GM06990 (cell line): ENCODE measurements at regions not wholly inside any gene's neighbourhood (a gene's known extent, or its start where the extent isn't known, plus 50 kb on each side); places are given as distances from the start of the nearest gene placed in this dataset.

Source experiments
- DNase-seq: peaks from one replicate; pipeline ENCODE4 v3.0.0-alpha.2; 2011; ENCODE audit not compliant: insufficient read length; ENCODE audit errors: extremely low read depth
- H3K27me3 ChIP-seq: replicated peaks from 2 replicates; pipeline ENCODE4 v1.6.0; 2011; ENCODE audit warnings: low read length; ENCODE audit not compliant: control insufficient read depth, insufficient read depth
- H3K36me3 ChIP-seq: 2 replicates; pipeline ENCODE4 v1.5.1; 2011; ENCODE audit warnings: low read length; ENCODE audit not compliant: control insufficient read depth, insufficient read depth
- H3K4me3 ChIP-seq: replicated peaks from 2 replicates; pipeline ENCODE4 v1.5.1; 2011; ENCODE audit warnings: low read depth, mild to moderate bottlenecking, control low read depth, low read length
- TF ChIP-seq, protein P1 (sequence below): IDR thresholded peaks from 2 replicates; pipeline ENCODE4 v1.5.1; 2011; ENCODE audit warnings: low read length, control low read depth, mild to moderate bottlenecking, inconsistent platforms; ENCODE audit not compliant: insufficient read depth, poor library complexity, severe bottlenecking

DNA sequence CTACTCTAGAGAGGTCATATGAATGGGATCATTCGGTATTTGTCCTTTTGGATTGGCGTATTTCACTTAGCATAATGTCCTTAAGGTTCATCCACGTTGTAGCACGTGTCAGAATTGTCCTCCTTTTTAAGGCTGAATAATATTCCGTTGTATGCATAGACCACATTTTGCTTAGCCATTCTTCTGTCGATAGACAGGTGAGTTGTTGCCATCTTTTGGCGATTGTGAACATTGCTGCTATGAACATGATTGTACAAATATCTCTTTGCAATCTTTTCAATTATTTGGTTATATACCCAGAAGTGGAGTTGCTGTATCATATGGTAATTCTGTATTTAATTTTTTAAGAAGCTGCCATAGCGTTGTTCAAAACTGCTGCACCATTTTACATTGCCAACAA lies 52.4 kb upstream of the GOLGA8J start:
- TF ChIP-seq, protein P1, sequence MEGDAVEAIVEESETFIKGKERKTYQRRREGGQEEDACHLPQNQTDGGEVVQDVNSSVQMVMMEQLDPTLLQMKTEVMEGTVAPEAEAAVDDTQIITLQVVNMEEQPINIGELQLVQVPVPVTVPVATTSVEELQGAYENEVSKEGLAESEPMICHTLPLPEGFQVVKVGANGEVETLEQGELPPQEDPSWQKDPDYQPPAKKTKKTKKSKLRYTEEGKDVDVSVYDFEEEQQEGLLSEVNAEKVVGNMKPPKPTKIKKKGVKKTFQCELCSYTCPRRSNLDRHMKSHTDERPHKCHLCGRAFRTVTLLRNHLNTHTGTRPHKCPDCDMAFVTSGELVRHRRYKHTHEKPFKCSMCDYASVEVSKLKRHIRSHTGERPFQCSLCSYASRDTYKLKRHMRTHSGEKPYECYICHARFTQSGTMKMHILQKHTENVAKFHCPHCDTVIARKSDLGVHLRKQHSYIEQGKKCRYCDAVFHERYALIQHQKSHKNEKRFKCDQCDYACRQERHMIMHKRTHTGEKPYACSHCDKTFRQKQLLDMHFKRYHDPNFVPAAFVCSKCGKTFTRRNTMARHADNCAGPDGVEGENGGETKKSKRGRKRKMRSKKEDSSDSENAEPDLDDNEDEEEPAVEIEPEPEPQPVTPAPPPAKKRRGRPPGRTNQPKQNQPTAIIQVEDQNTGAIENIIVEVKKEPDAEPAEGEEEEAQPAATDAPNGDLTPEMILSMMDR, result no peak
- Histone ChIP-seq H3K4me3 (no peak overlapping the region), H3K27me3 (no peaks in the 10 kb centered on the region; the same call in 1 of the 2 replicates), H3K36me3 (no peaks in the 10 kb centered on the region)
- DNase-seq, result no peak

DNA sequence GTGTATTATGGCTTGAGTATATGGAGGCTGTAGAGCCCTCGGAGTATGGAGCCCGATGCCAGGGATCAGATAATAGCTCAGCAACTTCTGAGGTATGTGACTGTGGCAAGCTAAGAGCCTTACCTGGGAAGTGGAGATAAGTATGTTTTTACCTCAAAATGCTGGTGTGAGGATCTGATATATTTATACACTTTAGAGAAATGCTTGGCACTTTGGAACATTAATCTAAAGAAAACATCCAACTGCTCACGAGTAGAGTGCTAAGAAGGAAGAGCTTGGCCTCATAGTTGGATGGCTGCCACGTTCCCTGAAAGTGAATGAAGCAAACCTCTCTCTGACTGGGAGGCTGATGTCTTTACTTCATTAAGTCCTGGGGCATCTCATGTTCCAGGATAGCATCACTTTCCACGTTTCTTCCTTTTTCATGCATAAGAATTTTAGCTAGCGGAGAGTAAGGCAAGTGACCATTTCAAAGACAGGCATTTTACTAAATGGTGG lies 58.9 kb upstream of the GOLGA8J start:
- no peak overlapping the region for H3K4me3 ChIP-seq
- H3K36me3 ChIP-seq, result no peaks in the 10 kb centered on the region
- H3K27me3 ChIP-seq, result no peaks in the 10 kb centered on the region
- TF ChIP-seq, protein P1, result no peak
- DNase-seq, result no peak

DNA sequence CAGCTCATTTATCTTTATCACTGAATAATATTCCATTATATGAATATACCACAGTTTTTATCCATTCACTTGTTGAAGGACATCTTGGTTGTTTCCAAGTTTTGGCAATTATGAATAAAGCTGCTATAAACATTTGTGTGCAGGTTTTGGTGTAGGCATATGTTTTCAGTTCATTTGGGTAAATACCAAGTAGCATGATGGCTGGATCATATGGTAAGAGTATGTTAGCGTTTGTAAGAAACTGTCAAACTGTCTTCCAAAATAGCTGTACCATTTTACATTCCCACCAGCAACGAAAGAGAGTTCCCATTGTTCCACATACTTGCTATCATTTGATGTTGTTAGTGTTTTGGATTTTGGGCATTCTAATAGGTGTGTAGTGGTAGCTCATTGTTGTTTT lies 72.0 kb upstream of the GOLGA8J start:
- Histone ChIP-seq H3K27me3 (no peaks in the 10 kb centered on the region), H3K4me3 (no peak overlapping the region), H3K36me3 (no peaks in the 10 kb centered on the region)
- DNase-seq, result no peak
- TF ChIP-seq, protein P1, result no peak

DNA sequence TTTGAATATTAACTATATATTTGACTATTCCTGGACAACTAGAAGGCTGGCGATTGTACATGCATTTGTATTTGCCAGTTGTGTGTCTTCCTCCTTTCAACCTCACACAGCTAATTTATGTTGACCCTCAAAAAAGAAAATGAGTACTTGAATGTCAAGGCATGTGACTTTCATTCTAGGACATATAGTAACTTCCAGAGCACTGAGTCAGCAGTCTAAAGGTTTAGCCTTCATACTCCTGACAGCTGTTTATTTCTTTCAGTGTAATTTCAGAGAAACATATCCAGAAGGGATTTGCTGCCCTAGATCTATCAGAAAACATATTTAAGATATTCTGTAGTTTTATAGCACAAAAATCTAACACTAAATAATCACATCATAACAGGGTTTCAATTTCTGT lies 74.6 kb upstream of the GOLGA8J start:
- TF ChIP-seq, protein P1, result no peak
- no peak overlapping the region for H3K4me3 ChIP-seq
- no peak for DNase-seq
- no peaks in the 10 kb centered on the region for H3K36me3 ChIP-seq
- no peaks in the 10 kb centered on the region for H3K27me3 ChIP-seq

DNA sequence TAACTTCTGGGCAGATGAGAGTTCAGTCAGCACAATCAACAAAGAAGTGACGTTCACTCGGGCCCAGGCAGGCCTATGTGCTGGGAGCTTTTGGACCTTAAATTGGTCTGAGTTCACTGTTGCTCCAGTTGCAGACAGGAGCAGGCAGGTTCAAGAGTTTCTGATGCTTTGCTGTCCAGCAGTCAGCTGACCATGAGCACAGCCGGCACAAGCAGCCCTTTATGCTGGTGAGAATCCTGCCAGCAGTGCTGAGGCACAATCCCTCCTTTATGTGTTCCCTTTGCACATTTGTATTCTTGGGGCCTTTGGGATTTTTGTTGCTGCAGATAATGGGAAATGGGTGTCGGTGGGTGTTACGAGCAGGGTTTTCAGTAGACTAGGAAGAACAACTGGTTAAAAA lies 81.2 kb upstream of the GOLGA8J start:
- Histone ChIP-seq H3K4me3 (no peak overlapping the region), H3K36me3 (no peaks in the 10 kb centered on the region), H3K27me3 (no peaks in the 10 kb centered on the region)
- TF ChIP-seq, protein P1, result no peak
- DNase-seq, result no peak

DNA sequence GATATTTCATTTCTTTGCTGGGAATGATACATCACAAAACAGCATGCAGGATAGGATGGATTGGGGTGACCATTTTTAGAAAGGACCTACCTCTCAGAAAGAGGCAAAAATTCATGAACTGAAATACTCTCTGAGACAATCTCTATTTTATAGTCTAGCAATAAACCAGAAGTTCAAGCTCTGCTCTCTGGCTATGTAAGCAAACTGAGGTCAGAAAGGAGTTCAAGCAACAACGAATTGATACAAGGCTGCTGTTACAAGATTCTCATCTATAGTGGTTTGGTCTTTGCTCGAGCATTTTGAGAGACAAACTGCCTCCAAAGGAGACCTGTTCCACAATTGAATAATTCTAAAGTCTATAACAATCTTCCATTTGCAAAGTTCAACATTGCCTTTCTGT lies 84.7 kb upstream of the GOLGA8J start:
- no peak for DNase-seq
- Histone ChIP-seq H3K36me3 (no peaks in the 10 kb centered on the region), H3K4me3 (no peak overlapping the region), H3K27me3 (no peaks in the 10 kb centered on the region)
- TF ChIP-seq, protein P1, result no peak
